ENCODE measurements at regions not wholly inside any gene's neighbourhood (a gene's known extent, or its start where the extent isn't known, plus 50 kb on each side); places are given as distances from the start of the nearest gene placed in this dataset.

- no peak for TF ChIP-seq CTCF (IDR thresholded peaks at IDR 0.05)
- TF ChIP-seq POLR2A (IDR thresholded peaks at IDR 0.05): no peak
These were observed 116.9 kb upstream of the KLF14 start for GRCh38 chr7:130850956-130851355.

Measured in testis (tissue), 2 donors.